Activated CD8-positive, alpha-beta memory T cell treated with anti-CD3 and anti-CD28 coated beads for 36 hours (primary cell): ENCODE measurements at regions not wholly inside any gene's neighbourhood (a gene's known extent, or its start where the extent isn't known, plus 50 kb on each side); places are given as distances from the start of the nearest gene placed in this dataset.
"Not testable (repeated sequence)": the region's sequence is repeated elsewhere in the genome, so short reads cannot be mapped to it uniquely, and the experiment has no call there.

Experiments
- CTCF ChIA-PET: fragments of 350-600 bp; sonication (Branson Sonifier 250); formaldehyde crosslinking; loops from one replicate; lab custom pipeline; 2021; ENCODE audit warnings: antibody characterized with exemption; lab: Charles Lee
- POLR2A ChIA-PET: fragments of 350-600 bp; sonication (Branson Sonifier 250); formaldehyde crosslinking; loops from one replicate; lab custom pipeline; 2021; ENCODE audit warnings: antibody characterized with exemption; lab: Charles Lee

DNA sequence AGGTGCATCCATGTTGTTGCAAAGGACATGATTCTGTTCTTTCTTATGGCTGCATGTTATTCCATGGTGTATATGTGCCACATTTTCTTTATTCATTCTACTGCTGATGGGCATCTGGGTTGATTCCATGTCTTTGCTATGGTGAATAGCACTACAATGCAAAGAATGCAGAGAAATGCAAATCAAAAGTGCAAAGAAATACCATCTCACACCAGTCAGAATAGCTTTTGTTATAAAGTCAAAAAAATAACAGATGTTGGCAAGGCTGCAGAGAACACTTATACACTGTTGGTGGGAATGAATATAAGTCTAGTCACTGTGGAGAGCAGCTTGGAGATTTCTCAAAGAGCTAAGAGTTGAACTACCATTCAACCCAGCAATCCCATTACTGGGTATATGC is 99.2 kb downstream of the DHRS2 start:
- ChIA-PET POLR2A (no interaction called here), CTCF (no interaction called here)

DNA sequence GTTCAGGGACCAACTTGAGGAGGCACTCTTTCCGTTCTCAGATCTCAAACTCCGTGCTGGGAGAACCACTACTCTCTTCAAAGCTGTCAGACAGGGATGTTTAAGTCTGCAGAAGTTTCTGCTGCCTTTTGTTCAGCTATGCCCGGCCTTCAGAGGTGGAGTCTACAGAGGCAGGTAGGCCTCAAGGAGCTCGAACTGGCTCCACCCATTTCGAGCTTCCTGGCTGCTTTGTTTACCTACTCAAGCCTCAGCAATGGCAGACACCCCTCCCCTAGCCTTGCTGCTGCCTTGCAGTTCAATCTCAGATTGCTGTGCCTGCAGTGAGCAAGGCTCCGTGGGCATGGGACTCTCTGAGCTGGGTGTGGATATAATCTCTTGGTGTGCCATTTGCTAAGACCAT is 108.2 kb downstream of the DHRS2 start:
- CTCF ChIA-PET = interaction anchor here (1.0 kb wide), 1 partner anchor 112 kb away, joined by 3 read pairs; no protein-coding TSS in a partner anchor
- POLR2A ChIA-PET = not testable (repeated sequence)

DNA sequence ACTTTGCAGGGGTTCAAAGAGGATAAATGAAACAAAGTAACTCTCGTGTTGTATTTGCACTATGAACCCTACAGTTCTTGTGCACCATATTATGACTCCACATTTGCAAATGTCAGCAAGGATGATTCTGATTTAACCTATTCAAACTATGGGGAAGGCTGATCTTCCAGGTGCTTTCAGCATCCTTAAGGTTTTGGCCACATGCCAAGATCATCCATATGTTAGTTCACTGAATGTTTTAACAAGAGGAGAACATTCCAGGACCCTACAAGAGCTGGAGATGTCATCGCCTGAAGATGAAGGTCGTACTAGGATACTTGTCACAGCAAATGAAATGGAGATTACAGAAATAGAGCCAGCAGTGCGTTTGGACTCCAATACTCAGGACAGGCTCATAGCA is 114.2 kb downstream of the DHRS2 start:
- CTCF ChIA-PET = no interaction called here
- POLR2A ChIA-PET = no interaction called here

DNA sequence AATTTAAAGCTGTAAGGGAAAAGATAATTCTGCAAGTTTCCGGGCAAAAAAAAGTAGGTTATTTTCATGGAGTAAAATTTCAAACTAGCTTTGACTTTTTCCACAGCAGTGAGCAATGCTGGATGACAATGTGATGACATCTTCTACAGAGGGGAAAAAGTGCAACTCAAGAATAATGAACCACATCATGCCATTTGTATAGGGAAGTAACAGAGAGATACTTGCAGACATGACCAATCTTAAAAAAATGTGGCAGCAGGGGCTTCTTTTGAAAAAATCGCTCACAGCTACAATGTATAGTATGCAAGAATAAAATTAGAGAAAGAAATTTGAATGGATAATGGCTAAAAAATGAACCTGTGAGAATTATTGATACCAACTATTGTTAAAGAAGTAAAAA is 115.5 kb downstream of the DHRS2 start:
- CTCF ChIA-PET = no interaction called here
- POLR2A ChIA-PET = no interaction called here

DNA sequence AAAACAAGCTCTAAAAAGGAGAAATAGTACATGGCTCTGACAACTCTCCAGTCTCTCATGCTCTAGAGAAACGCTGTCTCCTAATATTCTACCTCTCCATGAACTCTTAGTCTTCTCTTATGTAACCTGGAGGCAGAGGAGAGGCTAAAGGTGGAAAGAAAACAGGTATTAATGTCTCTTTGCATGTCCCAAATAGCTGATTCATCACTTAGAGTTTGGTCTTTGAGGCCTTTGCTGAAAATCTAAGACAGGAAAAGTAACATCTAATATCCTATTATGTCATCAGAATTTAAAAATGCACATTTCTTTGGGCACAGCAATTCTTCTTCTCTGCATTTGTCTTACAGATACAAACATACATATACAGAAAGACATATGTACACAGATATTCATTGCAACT is 127.2 kb downstream of the DHRS2 start:
- ChIA-PET CTCF (no interaction called here), POLR2A (no interaction called here)

DNA sequence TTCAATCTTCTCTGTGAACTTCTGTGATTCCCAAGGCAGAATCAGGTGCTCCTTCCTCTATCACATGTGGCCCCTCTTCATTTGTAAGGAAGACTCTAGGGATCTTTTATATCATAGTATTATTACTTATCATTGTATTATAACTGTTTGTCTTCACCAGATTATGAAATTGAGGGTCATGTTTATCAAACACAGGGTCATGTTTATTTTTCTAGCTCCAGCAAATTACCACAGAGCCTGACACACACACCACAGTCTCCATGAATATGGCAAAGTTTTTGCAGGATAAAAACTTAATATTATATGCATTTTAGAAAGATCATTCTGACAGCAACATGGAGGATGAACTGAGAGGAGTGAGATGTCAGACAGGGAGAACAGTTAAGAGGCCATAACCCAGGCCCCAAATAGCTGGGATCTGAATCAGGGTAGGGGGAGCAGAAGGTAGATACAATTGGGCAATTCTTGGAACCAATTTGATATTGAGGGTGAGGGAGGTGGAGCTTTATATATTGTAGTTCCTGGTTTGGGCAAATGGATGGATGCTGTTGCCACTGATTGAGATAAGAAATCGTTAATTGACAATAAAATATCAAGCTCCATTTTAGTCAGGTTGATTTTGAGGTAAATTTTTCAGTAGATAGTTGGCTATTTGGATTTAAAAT is 130.7 kb downstream of the DHRS2 start:
- CTCF ChIA-PET = no interaction called here
- POLR2A ChIA-PET = no interaction called here

DNA sequence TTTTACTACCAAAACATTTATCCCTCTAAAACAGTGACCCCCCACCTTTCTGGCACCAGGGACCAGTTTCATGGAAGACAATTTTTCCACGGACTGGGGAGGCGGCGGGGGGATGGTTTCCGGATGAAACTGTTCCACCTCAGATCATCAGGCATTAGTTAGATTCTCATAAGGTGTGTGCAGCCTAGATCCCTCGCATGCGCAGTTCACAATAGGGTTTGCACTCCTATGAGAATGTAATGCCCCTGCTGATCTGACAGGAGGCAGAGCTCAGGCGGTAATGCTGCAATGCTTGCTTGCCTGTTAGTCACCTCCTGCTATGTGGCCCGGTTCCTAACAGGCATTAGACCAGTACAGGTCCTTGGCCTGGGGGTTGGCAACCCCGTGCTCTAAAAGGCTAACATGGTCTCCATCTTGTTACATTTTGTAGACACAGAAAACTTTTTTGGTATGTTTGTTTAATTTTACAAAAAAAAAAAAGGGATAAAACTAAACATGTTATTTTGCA is 133.1 kb downstream of the DHRS2 start:
- POLR2A ChIA-PET, CTCF ChIA-PET: not testable (repeated sequence)

DNA sequence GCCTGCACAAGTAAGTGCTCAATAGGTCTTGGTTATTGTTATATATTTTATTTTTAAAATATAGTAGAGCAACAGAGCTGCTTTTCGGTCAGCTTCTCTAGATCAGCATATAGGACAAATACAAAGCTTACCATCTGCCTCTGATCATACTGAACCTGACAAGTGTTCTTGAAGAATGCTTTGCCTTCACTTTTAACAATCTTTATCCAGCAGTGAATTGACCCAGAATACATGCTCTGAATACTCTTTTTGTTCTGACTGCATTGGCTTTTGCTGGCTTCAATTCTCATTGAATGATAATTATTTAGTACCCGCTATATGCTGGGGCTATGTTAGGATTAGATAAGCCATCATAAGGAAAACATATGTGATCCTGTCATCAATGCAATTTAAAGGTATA is 137.8 kb downstream of the DHRS2 start:
- POLR2A ChIA-PET = no interaction called here
- CTCF ChIA-PET = no interaction called here

DNA sequence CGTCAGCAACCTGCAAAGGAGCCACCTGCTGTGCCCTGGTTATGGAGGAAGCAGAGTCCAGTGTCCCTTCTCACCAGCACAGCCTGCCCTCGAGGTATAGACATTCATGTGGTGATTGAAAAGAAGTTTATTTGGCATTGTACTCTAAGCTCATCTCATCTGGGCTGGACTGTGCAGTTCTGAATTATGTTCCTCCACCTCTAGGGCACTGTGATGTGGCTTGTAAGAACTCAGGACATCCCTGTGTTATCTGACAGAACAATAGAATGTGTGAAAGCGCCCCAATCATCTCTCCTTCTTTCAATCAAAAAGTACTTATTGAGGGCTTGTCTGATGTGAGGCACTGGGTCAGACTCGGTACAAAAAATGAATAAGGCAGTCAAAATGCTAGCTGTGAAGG is 140.1 kb downstream of the DHRS2 start:
- ChIA-PET CTCF (no interaction called here), POLR2A (no interaction called here)

DNA sequence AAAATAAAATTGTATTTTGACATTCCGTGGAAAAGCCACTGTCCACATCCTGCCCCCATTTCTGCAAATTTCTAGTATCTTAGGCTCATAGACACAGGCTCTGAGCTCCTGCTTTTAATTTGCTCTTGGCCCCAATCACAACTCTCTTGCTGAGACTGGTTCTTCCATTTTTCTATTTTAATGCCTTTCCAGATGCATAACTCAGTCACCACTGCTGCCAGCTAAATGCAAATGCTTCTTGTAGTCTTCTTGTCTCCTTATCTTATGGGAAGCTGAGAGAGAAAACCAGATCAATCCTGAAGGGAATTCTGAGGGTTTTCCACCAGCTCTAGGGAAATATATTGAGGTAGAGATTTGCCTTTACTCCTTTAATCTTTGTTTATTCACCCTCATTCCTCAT is 149.0 kb downstream of the DHRS2 start:
- ChIA-PET POLR2A (no interaction called here), CTCF (no interaction called here)

DNA sequence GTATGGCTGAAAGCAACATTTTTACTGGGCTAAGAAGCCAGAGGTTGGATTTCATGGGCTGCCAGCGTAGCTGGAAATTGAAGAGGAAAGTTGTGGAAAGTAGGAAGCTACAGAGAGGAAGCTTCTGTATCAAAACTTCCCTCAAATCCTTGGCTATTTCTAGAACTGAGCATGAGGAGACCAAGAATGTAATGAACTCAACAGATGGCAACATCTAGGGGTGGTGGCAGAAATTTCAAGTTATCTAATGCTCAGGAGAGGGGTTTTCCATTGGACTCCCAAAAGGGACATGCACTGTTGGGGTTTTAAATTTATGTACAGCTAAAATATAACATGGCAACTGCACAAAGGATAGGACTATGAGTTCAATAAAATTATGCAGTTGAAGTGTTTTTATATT is 151.3 kb downstream of the DHRS2 start:
- ChIA-PET CTCF (interaction anchor here (0.6 kb wide), 1 partner anchor 843 kb away, joined by 3 read pairs; no protein-coding TSS in a partner anchor), POLR2A (no interaction called here)

DNA sequence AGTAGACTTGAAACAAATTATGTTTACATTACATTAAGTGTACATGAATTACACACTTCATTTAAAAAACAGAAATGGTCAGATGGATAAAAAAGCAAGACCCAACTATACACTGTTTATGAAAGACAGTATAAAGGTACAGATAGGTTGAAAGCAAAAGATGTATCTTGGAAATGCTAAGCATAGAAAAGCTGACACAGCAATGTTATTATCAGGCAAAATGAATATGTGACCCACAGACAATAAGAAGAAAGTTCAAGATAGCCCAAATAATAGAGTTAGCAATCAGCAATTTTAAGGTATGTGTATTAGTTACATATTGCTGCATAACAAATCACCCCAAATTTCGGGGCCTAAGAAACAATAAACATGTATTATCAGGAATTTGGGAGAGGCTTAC is 153.5 kb downstream of the DHRS2 start:
- ChIA-PET CTCF (no interaction called here), POLR2A (no interaction called here)

DNA sequence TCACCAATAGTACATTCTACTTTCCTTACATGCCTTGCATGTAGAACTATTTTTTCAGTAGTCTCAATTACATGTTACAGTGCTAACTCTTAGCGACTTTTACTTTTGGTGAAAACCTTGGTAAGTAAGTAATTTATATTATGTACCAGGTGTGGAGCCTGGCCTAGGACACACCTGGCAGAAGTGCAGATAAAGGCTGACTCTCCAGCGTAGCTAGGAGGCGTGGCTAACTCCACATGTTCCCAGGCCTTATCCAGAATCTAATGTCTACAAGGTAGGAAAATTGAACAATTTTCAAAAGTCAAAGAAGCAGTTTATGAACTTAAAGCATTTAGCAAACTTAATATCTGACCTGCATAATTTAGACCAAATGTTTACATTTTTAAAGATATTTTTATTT is 157.4 kb downstream of the DHRS2 start:
- ChIA-PET CTCF (no interaction called here), POLR2A (no interaction called here)

DNA sequence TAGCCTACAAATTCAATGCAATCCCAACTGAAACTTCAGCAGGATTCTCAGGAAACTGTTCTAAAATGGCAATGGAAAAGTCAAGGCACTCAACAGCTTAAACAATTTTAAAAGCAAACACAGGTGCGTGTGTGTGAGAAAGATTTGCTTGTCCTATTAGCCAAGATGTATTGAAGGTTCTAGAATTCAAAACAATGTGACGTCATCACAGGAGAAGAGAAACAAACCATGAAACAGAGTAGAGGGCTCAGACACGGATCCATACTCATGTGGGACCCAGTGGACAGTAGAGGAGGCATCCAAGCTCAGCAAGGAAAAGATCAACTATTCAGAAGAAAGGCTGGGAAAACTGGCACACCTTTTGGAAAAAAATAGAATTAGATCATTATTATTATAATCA is 152.8 kb upstream of the DHRS4 start:
- ChIA-PET POLR2A (no interaction called here), CTCF (no interaction called here)

DNA sequence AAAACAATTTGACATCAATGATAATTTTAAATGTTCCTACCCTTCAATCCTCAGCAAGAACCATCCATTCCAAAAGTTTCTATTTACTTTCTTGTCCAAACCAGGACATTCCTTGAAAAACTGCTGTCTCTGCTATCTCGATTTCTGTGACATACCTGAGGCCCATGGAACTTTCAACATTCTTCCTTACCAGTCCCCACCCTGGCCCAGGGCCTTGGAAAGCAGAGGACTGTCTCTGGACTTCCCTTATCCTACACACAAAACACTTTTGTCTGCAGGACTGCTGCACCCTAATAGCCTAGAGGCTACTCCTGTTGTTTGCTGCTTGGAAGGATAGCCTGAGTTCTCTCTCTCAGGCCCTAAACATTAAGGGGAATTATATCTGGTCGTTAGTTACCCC is 151.8 kb upstream of the DHRS4 start:
- ChIA-PET POLR2A (no interaction called here), CTCF (no interaction called here)

DNA sequence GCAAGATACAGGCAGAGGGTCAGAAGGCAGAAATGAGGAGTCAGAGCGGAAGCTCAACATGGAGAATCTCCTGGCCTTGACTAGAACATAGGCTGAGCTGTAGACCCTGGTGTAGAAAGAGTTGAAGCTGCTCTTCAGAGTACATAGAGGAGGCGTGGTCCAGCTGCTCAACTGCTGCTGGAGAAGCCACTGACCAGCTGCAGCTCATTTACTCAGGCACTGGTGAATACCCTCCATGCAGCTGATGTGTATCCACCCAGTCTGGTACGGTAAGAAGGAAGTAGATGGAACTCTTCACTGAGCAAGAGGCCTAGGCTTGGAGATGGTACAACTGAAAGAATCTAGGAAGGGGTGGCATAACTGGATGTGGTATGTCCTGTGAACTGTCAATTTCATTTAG is 148.8 kb upstream of the DHRS4 start:
- POLR2A ChIA-PET = no interaction called here

DNA sequence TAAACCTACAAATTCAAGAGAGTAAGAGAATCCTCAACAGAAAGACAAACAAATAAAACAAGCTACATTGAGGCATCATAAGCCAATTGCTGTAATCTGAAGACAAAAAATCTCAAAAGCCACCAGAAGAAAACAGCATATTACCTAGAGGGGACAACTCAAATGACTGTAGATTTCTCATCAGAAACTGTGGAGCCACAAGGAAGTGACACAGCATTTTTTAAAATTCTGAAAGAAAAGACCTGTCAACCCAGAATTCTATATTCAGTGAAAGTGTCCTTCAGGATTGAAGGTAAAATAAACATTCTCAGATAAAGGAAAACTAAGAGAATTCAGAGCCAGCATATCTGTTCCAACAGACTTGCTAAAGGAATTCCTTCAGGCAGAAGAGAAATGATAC is 147.8 kb upstream of the DHRS4 start:
- ChIA-PET POLR2A (no interaction called here), CTCF (no interaction called here)

More for the DNA sequence above, 148.8 kb upstream of the DHRS4 start:
- CTCF ChIA-PET = no interaction called here

DNA sequence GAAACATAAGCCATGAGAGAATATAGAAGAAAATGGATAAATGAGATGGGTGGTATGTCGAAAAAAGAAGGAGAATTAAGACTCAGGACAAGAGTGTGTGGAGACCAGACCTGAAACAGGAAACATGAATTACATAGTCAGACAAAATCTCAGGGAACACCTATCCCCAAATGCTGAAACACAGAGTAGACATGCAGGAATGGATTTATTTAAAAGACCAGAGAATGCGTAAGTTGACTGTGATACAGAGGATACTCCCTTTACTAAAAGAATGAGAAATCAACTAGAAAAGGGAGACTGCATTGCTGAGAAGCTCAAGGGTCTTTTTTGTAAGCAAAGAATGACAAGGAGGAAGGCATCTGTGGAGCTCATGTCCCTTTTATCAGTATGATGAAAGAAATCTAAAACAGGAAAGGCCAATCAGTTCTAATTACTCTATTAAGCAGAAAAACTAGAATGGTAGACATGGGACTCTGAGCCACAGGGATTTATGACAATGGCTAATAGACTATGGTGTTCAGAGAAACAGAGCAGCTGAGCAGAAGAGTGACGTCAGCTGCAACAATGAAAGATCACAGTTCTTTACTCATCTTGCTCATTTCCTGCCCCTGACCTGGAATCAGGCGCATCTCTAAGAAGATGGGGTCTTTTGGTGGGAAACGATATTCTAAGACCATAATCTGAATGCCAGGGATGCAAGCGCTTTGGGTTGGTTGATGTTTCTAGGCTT is 138.9 kb upstream of the DHRS4 start:
- ChIA-PET CTCF (no interaction called here), POLR2A (no interaction called here)

DNA sequence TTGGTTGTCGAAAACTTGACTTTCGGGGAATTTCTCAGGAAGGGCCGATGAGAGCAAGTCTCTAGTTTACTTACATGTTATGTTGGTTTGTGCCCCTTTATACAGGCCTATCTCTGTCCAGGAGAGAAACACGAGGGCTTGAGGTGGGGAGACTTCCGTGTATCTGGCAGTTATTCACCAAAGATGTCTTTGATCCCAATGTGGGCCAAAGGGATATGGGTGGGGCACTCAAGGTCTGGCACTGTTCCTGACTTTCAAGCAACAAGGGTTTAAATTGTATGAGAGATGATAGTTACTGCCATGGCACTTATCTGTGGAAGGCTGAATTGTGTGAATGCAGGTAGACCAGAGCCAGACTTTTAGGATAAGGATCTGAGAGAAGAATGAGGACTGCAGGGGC is 137.2 kb upstream of the DHRS4 start:
- POLR2A ChIA-PET = no interaction called here
- CTCF ChIA-PET = no interaction called here

DNA sequence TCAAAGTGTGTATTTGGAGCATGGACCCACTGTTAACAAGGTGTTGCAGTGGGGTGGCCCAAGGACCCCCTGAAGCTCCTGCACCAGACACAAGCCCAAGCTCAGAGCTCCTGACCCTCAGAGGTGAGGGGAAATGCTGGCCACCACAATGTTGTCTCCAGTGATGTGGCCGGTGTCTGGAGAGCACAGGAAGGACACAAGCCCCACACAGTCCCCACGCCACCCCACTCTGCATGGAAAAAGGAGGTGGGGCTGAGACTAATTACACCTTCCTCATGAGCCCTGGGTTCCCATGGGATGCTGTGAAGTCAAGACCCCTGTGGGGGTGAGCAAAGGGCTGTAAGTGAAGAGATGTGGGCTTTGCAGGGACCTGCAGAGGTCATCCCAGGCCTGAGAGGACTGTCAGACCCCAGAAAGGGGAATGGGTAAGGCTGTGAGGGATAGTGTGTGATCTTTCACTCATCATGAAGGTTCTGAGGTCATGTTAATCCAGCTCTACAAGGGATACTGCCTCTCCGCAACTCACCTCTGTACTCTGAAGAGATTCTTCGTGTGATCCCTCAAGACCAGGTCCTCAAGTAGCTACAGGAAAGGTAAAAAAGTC is 136.3 kb upstream of the DHRS4 start:
- CTCF ChIA-PET = no interaction called here
- POLR2A ChIA-PET = no interaction called here
